Ammon's horn (tissue), 1 donor: ENCODE measurements at regions not wholly inside any gene's neighbourhood (a gene's known extent, or its start where the extent isn't known, plus 50 kb on each side); places are given as distances from the start of the nearest gene placed in this dataset.
A peak's percentile ranks its signal among the peaks of the same experiment; 100 is the strongest.

Experiments
- DNase-seq: peaks from one replicate; pipeline ENCODE4 v3.0.0-alpha.2; 2016; ENCODE audit warnings: low spot score

DNA sequence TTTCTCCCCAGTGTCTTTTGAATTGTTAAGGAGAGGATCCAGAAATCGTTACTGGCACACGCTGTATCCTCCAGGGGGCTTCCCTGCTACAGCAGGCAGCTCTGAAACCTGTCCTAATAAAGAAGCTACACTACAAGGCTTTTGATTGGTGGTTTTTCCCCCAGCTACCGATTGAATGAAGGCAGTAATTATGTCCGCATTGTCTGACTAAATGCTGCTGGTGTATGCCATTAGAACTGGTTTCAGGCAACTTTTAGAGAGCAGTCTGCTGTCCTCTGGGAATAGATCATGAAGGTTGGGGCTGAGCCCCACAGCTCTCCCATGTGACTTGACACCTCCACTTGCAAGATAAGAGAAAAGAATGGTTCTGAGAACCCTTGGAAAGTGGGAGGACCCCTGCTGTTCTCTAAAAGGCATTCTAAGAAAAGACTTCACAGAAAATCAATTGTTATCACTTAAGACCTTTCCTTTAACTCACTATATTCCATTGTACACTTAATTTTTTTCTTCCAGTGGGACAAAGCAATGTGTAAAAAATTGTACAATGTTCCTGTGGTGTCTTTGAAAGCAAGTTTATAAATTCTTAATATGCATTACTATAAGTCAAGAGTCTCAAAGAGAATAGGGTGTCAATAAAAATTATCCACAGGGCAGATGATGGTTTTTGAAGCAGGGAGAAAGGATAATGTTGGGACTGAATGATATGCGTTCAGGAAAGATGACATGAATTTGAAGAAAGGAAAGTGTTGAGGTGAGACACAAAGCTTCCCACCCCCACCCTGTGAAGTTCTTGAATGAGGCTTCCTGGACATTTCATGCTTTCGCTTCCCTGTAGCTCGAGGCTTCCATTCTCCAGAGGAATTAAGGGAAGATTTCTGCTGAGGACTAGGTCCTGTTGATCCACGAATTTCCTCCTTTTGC lies 53.0 kb upstream of the DAZL start:
- DNase-seq = no peak

DNA sequence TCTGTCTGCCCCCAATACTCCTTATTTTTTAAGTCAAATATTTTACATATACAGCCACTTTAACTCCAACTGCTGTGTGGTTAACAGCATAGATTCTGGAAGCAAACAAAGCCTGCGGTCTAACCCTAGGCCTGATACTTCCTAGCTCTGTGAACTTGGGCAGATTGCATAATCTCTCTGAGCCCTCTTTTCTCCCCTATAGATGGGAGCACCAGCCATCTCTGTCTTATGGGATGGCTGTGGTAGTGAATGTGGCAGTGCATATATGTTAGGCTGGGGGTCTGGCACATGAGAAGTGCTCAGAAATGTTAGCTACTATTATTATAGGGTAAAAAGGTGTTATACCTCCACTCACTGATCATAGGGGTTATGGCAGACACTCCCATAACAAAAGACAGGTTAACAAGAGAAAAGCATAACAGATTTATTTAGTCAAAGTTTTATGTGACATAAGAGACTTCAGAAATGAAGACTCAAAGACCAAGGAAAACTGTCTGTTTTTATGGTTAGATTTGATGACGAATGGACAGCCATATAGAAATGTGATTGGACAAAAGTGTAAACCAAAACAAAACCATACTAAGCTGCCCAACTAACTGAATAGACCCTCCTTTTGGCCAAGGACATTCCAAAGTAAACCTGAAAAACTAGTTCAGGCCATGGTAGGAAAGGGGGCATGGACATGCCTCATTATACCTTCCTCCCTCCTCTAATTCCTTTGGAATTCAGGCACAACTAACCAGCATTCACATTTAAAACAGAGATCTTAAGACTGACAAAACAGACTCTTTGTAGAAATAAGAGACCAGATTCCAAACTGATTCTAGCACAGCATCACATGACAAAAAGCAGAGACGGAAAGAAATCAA lies 53.9 kb upstream of the DAZL start:
- DNase-seq = no peak

GRCh38 chr3:16663854-16664712 lies 58.9 kb upstream of the DAZL start:
- no peak for DNase-seq

DNA sequence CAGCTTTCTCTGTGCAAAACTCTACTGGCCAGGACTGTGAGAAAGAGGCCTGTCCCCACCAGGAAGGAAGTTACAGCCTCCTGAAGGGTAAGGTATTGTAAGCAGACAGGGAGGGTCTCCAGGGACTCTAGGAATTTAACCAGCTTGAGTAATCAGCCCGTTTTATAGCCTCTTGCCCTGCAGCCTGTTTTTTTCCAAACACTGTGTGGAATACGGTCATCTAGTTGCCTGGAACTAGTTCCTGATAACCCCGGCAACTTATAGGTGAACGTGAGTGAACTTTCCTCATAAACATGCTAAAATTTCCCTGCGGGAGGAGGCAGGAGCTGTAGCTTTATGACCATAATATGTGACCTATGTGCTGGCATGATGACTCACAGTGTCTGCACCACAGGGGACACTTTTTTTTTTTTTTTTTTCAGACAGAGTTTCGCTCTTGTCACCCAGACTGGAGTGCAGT lies 60.1 kb upstream of the DAZL start:
- no peak for DNase-seq

DNA sequence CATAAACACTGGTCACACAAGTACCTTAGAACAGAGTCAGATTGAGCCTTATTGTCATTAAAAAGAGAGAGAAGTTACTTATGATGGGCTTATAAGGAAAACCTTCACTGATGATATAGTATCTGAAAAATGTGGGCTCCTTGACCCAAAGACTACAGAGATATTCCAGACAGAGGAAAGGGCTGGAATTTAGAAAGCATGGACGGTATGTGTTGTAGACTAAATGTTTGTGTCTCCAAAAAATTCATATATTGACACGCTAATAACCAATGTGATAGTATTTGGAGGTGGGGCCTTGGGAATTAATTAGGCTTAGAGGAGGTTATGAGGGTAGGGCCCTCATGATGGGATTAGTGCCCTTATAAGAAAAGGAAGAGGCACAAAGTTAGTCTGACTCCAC lies 61.0 kb upstream of the DAZL start:
- no peak for DNase-seq

DNA sequence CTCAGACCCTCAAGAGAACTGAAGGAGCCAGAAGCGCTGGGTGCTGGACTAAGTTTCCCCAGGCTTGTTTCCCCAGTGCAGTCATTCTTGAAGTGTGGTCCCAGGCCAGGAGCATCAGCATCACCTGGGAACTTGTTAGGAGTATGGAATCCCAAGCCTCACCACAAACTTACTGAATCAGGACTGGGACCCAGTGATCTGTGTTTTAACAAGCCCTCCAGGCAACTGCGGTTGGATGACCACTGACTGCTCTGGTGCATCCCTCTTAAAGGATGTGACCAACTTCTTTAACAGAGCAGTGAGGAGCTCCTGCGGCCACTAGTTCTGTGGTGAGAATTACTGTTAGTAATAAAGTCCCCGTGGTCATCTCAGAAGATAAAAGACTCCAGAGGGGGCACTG lies 62.4 kb upstream of the DAZL start:
- DNase-seq = no peak

GRCh38 chr3:16668776-16669545 lies 63.7 kb upstream of the DAZL start:
- peak; percentile 53 for DNase-seq

- DNase-seq = no peak
These were observed 65.0 kb upstream of the DAZL start for GRCh38 chr3:16670191-16670590.

DNA sequence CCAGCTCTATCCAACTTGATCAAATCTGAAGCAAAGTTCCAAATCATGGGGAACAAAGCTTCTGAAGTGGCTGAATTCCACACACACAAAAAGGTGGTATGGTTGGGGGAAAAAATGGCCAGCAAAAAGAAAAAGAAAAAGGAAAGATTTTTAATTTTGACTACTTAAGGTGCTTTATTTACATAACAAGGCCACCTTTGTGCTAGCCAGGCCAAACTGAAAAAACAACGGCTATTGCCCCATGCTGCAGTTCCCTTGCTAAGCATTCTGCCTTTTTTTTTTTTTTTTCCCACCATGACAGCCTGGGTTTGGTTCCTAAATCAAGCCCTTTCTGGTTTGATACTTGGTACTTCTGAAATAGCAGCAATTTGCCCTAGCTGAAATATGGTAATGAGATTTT lies 66.5 kb upstream of the DAZL start:
- DNase-seq = no peak

DNA sequence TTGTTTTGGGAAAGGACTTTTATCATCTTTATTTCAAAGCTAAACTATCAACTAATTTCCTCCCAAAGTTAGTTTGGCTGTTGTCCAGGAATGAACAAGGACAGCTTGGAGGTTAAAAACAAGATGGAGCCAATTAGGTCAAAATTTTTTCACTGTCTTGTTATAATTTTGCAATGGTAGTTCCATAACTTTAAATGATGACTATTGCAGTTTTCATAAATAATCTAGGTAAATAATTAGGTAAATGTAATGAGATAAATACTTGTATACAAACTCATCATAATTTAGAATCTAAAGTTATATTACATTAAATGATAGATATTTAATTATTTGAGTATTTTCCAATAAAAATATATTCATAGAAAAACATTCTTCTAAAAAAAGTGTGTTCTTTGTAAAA lies 68.3 kb upstream of the DAZL start:
- DNase-seq = no peak

- DNase-seq = no peak
These were observed 70.6 kb upstream of the DAZL start for GRCh38 chr3:16675805-16676204.

DNA sequence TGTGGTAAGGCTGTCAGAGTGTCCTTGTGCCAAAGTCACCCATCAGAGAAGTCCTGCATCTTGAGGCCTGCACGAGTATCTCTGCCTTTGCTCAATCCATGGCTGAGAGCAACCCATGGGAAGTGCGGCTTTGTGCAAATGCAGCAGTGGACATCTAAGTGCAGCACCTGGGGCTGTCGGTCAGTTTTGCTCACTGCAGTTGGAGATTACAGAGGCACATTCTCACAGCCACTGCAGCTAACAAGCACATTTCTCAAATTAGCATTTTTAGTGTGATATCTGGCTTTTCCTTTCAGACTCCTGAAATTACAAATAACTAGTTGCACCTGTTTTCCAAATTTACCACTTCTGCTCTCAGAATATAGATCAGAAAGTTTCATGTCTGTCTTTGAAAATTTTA lies 81.5 kb upstream of the DAZL start:
- DNase-seq = no peak

- DNase-seq = no peak
These were observed 82.0 kb upstream of the DAZL start for GRCh38 chr3:16687221-16687620.

GRCh38 chr3:16692486-16693344 lies 87.5 kb upstream of the DAZL start:
- DNase-seq = no peak

DNA sequence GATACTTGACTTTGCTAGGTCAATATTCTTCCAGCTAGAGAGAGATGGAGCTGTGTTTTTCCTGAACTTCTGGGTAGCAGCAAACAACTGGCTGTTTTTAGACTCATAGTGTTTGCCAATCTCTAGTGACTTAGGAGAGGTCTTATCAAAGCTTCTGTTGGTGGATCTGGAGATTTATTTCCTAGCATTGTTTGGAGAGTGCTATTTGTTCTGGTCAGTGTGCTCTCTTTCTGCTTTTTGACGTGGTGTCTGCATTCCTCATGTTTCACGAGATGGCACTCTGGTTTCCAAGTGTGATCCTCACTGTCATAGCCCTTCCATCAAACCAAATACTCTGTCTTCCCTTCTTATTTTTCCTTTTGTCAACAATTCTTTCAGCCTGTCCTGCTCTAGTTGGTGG lies 88.6 kb upstream of the DAZL start:
- no peak for DNase-seq

GRCh38 chr3:16695710-16696109 lies 90.5 kb upstream of the DAZL start:
- DNase-seq = no peak

GRCh38 chr3:16697443-16698147 lies 92.4 kb upstream of the DAZL start:
- DNase-seq = no peak

DNA sequence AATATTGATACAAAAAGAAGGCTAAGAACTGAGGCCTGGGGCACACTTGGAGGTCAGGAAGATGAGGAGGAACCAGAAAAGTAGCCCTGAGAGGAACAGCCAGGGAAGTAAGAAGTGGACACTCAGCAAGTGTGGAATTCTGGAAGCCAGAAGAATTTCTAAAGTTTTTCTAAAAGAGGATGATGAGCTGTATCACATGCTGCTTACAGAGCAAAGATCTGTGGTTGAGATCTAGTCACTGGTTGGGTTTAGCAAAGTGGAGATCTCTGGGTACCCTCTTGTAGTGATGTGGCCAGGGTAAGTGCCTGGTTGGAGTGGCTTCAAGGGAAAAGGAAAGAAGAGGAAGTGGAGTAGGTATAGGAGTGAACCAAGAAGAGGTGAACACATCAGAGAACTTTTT lies 95.4 kb upstream of the DAZL start:
- no peak for DNase-seq

DNA sequence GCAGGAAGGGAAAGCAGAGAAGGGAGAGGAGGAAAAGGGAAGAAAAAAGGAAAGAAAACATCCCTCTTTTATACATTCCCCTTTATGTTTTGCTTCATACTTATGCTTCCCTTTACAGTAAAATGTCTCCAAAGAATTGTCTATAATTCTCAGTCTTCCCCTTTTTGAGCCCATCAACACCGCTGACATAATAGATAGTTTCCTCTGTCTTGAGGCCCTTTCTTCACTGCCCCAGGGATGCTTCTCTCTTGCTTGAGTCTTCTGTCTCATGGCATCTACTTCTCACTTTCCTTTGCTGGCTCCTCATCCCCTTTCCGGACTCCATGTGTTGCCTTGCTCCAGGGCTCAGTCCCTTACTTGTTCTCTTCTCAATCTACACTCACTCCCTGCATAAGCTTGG lies 99.7 kb upstream of the DAZL start:
- DNase-seq = no peak

- no peak for DNase-seq
These were observed 102.0 kb upstream of the DAZL start for GRCh38 chr3:16707260-16707659.
